ENCODE measurements at regions not wholly inside any gene's neighbourhood (a gene's known extent, or its start where the extent isn't known, plus 50 kb on each side); places are given as distances from the start of the nearest gene placed in this dataset.

DNA sequence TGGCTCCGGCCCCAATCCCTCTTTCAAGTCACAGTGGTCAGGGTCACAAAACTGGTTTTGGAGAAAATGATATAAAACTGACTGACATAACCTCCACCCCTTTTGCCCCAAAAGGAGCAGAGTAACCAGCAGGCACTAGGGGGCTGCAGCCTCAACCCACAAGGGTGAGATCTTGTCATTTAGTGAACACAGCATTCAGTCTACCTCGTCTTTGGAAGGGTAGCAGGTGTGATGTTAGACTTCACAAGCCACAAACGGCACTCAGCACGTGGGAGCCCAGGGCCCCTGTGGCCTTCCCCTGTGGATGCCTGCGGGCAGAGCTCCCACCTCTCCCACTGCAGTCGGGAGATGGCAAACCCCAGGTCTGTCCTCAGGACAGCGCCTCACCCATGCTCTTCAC, 372.1 kb upstream of the MYT1L start:
- H3K36me3 ChIP-seq, result no peaks in the 10 kb centered on the region
- H3K4me1 ChIP-seq, result no peaks in the 10 kb centered on the region
- TF ChIP-seq POLR2A (IDR thresholded peaks at IDR 0.05), result no peak
- TF ChIP-seq, protein P1, sequence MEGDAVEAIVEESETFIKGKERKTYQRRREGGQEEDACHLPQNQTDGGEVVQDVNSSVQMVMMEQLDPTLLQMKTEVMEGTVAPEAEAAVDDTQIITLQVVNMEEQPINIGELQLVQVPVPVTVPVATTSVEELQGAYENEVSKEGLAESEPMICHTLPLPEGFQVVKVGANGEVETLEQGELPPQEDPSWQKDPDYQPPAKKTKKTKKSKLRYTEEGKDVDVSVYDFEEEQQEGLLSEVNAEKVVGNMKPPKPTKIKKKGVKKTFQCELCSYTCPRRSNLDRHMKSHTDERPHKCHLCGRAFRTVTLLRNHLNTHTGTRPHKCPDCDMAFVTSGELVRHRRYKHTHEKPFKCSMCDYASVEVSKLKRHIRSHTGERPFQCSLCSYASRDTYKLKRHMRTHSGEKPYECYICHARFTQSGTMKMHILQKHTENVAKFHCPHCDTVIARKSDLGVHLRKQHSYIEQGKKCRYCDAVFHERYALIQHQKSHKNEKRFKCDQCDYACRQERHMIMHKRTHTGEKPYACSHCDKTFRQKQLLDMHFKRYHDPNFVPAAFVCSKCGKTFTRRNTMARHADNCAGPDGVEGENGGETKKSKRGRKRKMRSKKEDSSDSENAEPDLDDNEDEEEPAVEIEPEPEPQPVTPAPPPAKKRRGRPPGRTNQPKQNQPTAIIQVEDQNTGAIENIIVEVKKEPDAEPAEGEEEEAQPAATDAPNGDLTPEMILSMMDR (IDR thresholded peaks at IDR 0.05), result no peak
- intact Hi-C loops (cut with DNase I; ENCODE audit: low total_unique reads), result no loop called here
- no peaks in the 10 kb centered on the region for H3K27me3 ChIP-seq
- H3K27ac ChIP-seq, result no peak overlapping the region
- no peak for DNase-seq
- no peak overlapping the region for H3K4me3 ChIP-seq
- no peaks in the 10 kb centered on the region for H3K9me3 ChIP-seq

DNA sequence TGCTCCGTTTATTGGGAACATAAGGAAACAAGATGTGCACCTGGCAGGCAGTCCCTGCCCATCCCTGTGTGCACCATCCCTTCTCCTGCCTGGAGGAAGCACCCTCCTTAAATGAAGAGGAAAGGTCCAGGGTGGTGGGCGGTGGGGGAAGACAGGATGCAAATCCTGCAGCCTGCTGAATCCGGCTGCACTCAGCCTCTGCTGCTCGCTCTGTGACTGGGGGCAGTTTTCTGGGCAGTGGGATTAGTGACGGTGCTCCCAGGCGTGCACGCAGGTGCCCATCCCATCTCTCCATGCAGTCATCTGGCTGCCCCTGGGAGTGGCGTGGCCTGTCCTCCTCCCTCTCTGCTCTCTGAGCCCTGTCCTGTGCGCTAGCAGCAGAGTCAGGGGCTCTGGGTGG, 371.3 kb upstream of the MYT1L start:
- intact Hi-C loops (cut with DNase I; ENCODE audit: low total_unique reads), result no loop called here

DNA sequence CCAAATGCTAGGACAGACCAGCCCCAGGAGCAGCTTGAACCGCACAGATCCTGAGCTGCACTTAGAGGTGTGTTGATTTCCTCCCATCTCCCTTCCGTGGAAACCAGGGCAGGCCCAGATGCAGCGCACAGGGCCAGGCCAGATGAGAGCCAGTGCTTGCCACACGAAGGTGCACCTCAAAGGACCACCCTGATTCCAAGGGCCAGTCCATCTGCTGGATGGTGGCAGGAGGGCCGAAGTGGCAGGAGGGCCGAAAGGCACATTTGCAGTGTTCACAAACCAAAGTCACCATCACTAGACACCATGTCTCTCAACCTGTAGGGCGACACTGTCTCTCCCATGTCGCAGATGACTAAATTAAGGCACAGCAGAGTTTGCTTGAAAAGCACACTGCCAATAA, 370.7 kb upstream of the MYT1L start:
- no peaks in the 10 kb centered on the region for H3K27me3 ChIP-seq
- no peak for TF ChIP-seq POLR2A (IDR thresholded peaks at IDR 0.05)
- TF ChIP-seq, protein P1 (IDR thresholded peaks at IDR 0.05), result no peak
- H3K36me3 ChIP-seq, result no peaks in the 10 kb centered on the region
- no peak for DNase-seq
- intact Hi-C loops (cut with DNase I; ENCODE audit: low total_unique reads), result no loop called here
- H3K4me1 ChIP-seq, result no peaks in the 10 kb centered on the region
- H3K27ac ChIP-seq, result no peak overlapping the region
- H3K9me3 ChIP-seq, result no peaks in the 10 kb centered on the region
- H3K4me3 ChIP-seq, result no peak overlapping the region

More for the DNA sequence above, 371.3 kb upstream of the MYT1L start:
- H3K4me3 ChIP-seq, result no peak overlapping the region
- H3K36me3 ChIP-seq, result no peaks in the 10 kb centered on the region
- H3K4me1 ChIP-seq, result no peaks in the 10 kb centered on the region
- H3K27ac ChIP-seq, result no peak overlapping the region
- TF ChIP-seq, protein P1 (IDR thresholded peaks at IDR 0.05), result no peak
- no peak for TF ChIP-seq POLR2A (IDR thresholded peaks at IDR 0.05)
- no peaks in the 10 kb centered on the region for H3K27me3 ChIP-seq
- no peaks in the 10 kb centered on the region for H3K9me3 ChIP-seq
- no peak for DNase-seq

DNA sequence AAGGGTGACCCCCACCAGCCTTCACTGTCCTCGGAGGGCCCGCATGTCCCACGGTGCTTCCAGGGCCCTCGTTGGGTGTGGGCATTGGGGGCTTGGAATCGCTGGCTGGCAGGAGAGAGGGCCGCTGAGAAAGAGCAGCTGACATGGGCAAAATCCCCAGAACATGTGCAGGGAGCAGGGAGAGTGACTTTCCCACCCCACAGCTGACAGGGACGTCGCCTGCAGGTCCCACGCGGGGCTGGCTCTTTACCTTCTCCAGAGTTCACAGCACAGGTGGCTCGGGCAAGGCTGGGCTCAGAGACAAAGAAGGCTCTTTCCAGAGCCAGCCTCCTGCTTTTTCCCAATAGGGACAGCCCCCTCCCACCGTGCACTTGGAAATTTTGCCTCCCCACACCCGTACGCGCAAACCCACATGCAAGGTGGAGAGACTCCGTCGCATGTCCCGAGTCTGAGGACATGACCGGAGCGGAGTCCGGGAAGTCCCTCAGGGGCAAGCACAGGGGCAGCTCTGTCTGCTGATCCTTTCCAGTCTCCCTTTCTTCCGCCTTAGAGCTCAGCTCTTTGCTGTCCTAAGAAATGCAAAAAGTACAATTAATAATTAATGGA, 370.2 kb upstream of the MYT1L start:
- DNase-seq, result no peak
- intact Hi-C loops (cut with DNase I; ENCODE audit: low total_unique reads), result no loop called here

DNA sequence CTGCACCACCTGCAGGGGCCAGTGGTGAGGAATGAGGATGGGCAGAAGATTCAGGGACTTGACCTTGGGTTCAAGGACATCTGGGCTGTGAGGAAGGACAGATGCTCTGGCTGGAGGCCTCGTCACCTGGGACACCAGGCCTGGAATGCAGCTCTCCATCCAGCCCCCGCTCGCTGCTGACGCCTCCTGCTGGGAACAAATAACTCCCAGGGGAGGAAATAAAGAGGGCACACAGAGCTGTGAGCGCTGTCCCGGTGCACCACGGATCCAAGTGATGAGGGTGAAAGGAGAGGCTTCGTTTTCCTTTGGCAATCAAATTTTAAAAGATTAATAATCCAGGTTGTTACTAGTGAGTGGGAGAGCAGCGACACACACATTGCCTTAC, 368.0 kb upstream of the MYT1L start:
- Histone ChIP-seq H3K27me3 (no peaks in the 10 kb centered on the region), H3K4me1 (no peaks in the 10 kb centered on the region), H3K27ac (no peak overlapping the region), H3K36me3 (no peaks in the 10 kb centered on the region), H3K9me3 (no peaks in the 10 kb centered on the region), H3K4me3 (no peak overlapping the region)
- DNase-seq, result no peak
- intact Hi-C loops (cut with DNase I; ENCODE audit: low total_unique reads), result no loop called here
- TF ChIP-seq, protein P1 (IDR thresholded peaks at IDR 0.05), result no peak
- no peak for TF ChIP-seq POLR2A (IDR thresholded peaks at IDR 0.05)

More for the DNA sequence above, 370.2 kb upstream of the MYT1L start:
- H3K27me3 ChIP-seq, result no peaks in the 10 kb centered on the region
- H3K4me1 ChIP-seq, result no peaks in the 10 kb centered on the region
- no peak overlapping the region for H3K27ac ChIP-seq
- H3K9me3 ChIP-seq, result no peaks in the 10 kb centered on the region
- TF ChIP-seq, protein P1 (IDR thresholded peaks at IDR 0.05), result no peak
- TF ChIP-seq POLR2A (IDR thresholded peaks at IDR 0.05), result no peak
- no peaks in the 10 kb centered on the region for H3K36me3 ChIP-seq
- H3K4me3 ChIP-seq, result no peak overlapping the region

Measured in uterus (tissue), 3 donors.